ELF-1 (cell line): ENCODE measurements at regions not wholly inside any gene's neighbourhood (a gene's known extent, or its start where the extent isn't known, plus 50 kb on each side); places are given as distances from the start of the nearest gene placed in this dataset.
"Not testable (repeated sequence)": the region's sequence is repeated elsewhere in the genome, so short reads cannot be mapped to it uniquely, and the experiment has no call there.

Experiments used
- DNase-seq: peaks from one replicate; pipeline ENCODE4 v3.0.0-alpha.2; 2016; ENCODE audit warnings: low read depth, low spot score

GRCh38 chr6:96743496-96743895, 93.8 kb downstream of the GPR63 start:
- no peak for DNase-seq

- DNase-seq = no peak
Observed at GRCh38 chr6:96742702-96743101, 94.6 kb downstream of the GPR63 start.

- DNase-seq = no peak
Observed at GRCh38 chr6:96735332-96735731, 101.9 kb downstream of the GPR63 start.

GRCh38 chr6:96727144-96727543, 110.1 kb downstream of the GPR63 start:
- DNase-seq = no peak

GRCh38 chr6:96725296-96725695, 112.0 kb downstream of the GPR63 start:
- DNase-seq = no peak

GRCh38 chr6:96724641-96725040, 112.6 kb downstream of the GPR63 start:
- DNase-seq = peak; percentile 62

GRCh38 chr6:96723362-96723761, 113.9 kb downstream of the GPR63 start:
- no peak for DNase-seq

GRCh38 chr6:96721227-96721626, 116.0 kb downstream of the GPR63 start:
- no peak for DNase-seq

- DNase-seq = peak; percentile 19
Observed at GRCh38 chr6:96716221-96716620, 121.1 kb downstream of the GPR63 start.

- DNase-seq = no peak
Observed at GRCh38 chr6:96715608-96716007, 121.7 kb downstream of the GPR63 start.

GRCh38 chr6:96704713-96705112, 132.6 kb downstream of the GPR63 start:
- no peak for DNase-seq

- no peak for DNase-seq
Observed at GRCh38 chr6:96702626-96703025, 134.7 kb downstream of the GPR63 start.

GRCh38 chr6:96700915-96701314, 136.4 kb downstream of the GPR63 start:
- DNase-seq = no peak

GRCh38 chr6:96694429-96694828, 131.5 kb downstream of the FHL5 start:
- DNase-seq = not testable (repeated sequence)

- DNase-seq = no peak
Observed at GRCh38 chr6:96687121-96687520, 124.2 kb downstream of the FHL5 start.

GRCh38 chr6:96685702-96686101, 122.8 kb downstream of the FHL5 start:
- DNase-seq = no peak

- DNase-seq = no peak
Observed at GRCh38 chr6:96683819-96684528, 121.0 kb downstream of the FHL5 start.

- DNase-seq = no peak
Observed at GRCh38 chr6:96682017-96682416, 119.1 kb downstream of the FHL5 start.

GRCh38 chr6:96675597-96675996, 112.7 kb downstream of the FHL5 start:
- no peak for DNase-seq
